IPS DF 4.7 (cell line): ENCODE measurements at regions not wholly inside any gene's neighbourhood (a gene's known extent, or its start where the extent isn't known, plus 50 kb on each side); places are given as distances from the start of the nearest gene placed in this dataset.
"Not testable (repeated sequence)": the region's sequence is repeated elsewhere in the genome, so short reads cannot be mapped to it uniquely, and the experiment has no call there.

Experiments used
- DNase-seq: peaks from one replicate; pipeline ENCODE4 v3.0.0-alpha.2; 2013; ENCODE audit warnings: low spot score; ENCODE audit errors: extremely low read depth

GRCh38 chr10:131824371-131825149, 76.2 kb upstream of the PPP2R2D start:
- no peak for DNase-seq

- no peak for DNase-seq
Measured at GRCh38 chr10:131825150-131825848, 75.5 kb upstream of the PPP2R2D start.

- no peak for DNase-seq
Measured at GRCh38 chr10:131825960-131826650, 74.7 kb upstream of the PPP2R2D start.

- no peak for DNase-seq
Measured at GRCh38 chr10:131829156-131829930, 71.5 kb upstream of the PPP2R2D start.

- DNase-seq = no peak
Measured at GRCh38 chr10:131830446-131831130, 70.2 kb upstream of the PPP2R2D start.

GRCh38 chr10:131831561-131831960, 69.2 kb upstream of the PPP2R2D start:
- no peak for DNase-seq

GRCh38 chr10:131832056-131832685, 68.6 kb upstream of the PPP2R2D start:
- no peak for DNase-seq

- DNase-seq = no peak
Measured at GRCh38 chr10:131833013-131833412, 67.8 kb upstream of the PPP2R2D start.

- DNase-seq = no peak
Measured at GRCh38 chr10:131833446-131834080, 67.2 kb upstream of the PPP2R2D start.

- no peak for DNase-seq
Measured at GRCh38 chr10:131834152-131834810, 66.5 kb upstream of the PPP2R2D start.

GRCh38 chr10:131838966-131839742, 61.7 kb upstream of the PPP2R2D start:
- no peak for DNase-seq

GRCh38 chr10:131839880-131840787, 60.7 kb upstream of the PPP2R2D start:
- not testable (repeated sequence) for DNase-seq

- DNase-seq = no peak
Measured at GRCh38 chr10:131840788-131841118, 60.1 kb upstream of the PPP2R2D start.

GRCh38 chr10:131841131-131841660, 59.6 kb upstream of the PPP2R2D start:
- no peak for DNase-seq

- DNase-seq = no peak
Measured at GRCh38 chr10:131841661-131842139, 59.1 kb upstream of the PPP2R2D start.

GRCh38 chr10:131842351-131843088, 58.3 kb upstream of the PPP2R2D start:
- no peak for DNase-seq
